Ishikawa (cell line): ENCODE measurements at regions not wholly inside any gene's neighbourhood (a gene's known extent, or its start where the extent isn't known, plus 50 kb on each side); places are given as distances from the start of the nearest gene placed in this dataset.

Source experiments
- CEBPB ChIP-seq: IDR thresholded peaks from 2 replicates; pipeline ENCODE4 v1.6.1; 2012
- CREB1 ChIP-seq: IDR thresholded peaks from 2 replicates; pipeline ENCODE4 v1.6.1; 2012; ENCODE audit warnings: low read depth
- EGR1 ChIP-seq: IDR thresholded peaks from 2 replicates; pipeline ENCODE4 v1.6.1; 2012
- EP300 ChIP-seq: IDR thresholded peaks from 2 replicates; pipeline ENCODE4 v1.6.1; 2012; ENCODE audit warnings: borderline replicate concordance
- FOXM1 ChIP-seq: IDR thresholded peaks from 2 replicates; pipeline ENCODE4 v1.6.1; 2012; ENCODE audit warnings: low read depth, borderline replicate concordance
- NFIC ChIP-seq: IDR thresholded peaks from 2 replicates; pipeline ENCODE4 v1.6.1; 2012
- RAD21 ChIP-seq: IDR thresholded peaks from 2 replicates; pipeline ENCODE4 v1.6.1; 2012; ENCODE audit warnings: low read depth
- REST ChIP-seq: IDR thresholded peaks from 2 replicates; pipeline ENCODE4 v1.6.1; 2012; ENCODE audit warnings: low read depth, mild to moderate bottlenecking
- TAF1 ChIP-seq: IDR thresholded peaks from 2 replicates; pipeline ENCODE4 v1.6.1; 2012; ENCODE audit warnings: low read depth, mild to moderate bottlenecking
- TEAD4 ChIP-seq: IDR thresholded peaks from 2 replicates; pipeline ENCODE4 v1.6.1; 2012
- USF1 ChIP-seq: IDR thresholded peaks from 2 replicates; pipeline ENCODE4 v1.6.1; 2012
- YY1 ChIP-seq: IDR thresholded peaks from 2 replicates; pipeline ENCODE4 v1.6.1; 2012; ENCODE audit warnings: low read depth
- ZBTB7A ChIP-seq: IDR thresholded peaks from 2 replicates; pipeline ENCODE4 v1.6.1; 2012; ENCODE audit warnings: low read depth
- TF ChIP-seq, protein P1 (sequence below): IDR thresholded peaks from 2 replicates; pipeline ENCODE4 v1.6.1; 2012

DNA sequence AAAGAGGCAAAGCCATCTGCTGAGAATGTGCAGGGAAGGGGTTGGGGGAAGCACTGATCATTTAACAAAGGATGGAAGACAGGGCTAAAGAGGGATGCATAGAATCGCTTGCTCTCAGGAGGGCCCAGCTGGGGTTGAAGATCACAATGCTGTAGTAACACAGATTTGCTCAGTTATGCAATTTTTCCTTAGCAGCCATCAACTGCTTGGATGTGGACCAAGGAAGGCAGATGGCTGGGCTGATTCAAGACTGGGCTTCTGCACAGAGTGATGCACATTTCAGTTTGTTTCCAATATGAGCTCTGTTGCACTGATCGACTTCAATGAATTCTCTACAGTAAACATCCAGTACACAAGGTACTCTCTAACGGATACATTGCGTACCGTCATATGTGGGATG lies 127.8 kb upstream of the TBL1X start:
- no peak for TF ChIP-seq RAD21
- TF ChIP-seq YY1 = no peak
- no peak for TF ChIP-seq EP300
- TF ChIP-seq, protein P1, sequence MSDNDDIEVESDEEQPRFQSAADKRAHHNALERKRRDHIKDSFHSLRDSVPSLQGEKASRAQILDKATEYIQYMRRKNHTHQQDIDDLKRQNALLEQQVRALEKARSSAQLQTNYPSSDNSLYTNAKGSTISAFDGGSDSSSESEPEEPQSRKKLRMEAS = no peak
- no peak for TF ChIP-seq REST
- no peak for TF ChIP-seq TAF1
- TF ChIP-seq EGR1 = no peak
- TF ChIP-seq USF1 = no peak
- TF ChIP-seq FOXM1 = no peak
- no peak for TF ChIP-seq NFIC
- TF ChIP-seq CREB1 = no peak
- TF ChIP-seq TEAD4 = no peak
- no peak for TF ChIP-seq ZBTB7A
- TF ChIP-seq CEBPB = no peak
